ENCODE measurements at regions not wholly inside any gene's neighbourhood (a gene's known extent, or its start where the extent isn't known, plus 50 kb on each side); places are given as distances from the start of the nearest gene placed in this dataset.

- TF ChIP-seq EZH2 (IDR thresholded peaks at IDR 0.05; ENCODE audit: borderline replicate concordance, insufficient read depth, low read depth, low read length, poor library complexity, severe bottlenecking) (no peak), CTCF (IDR thresholded peaks at IDR 0.05) (no peak)
Measured at GRCh38 chr5:169531631-169532030, 51.9 kb upstream of the SPDL1 start.

All from B cell (primary cell).